NCI-H82 treated with DMSO at 0.1 percent for 48 hours (cell line): ENCODE measurements at regions not wholly inside any gene's neighbourhood (a gene's known extent, or its start where the extent isn't known, plus 50 kb on each side); places are given as distances from the start of the nearest gene placed in this dataset.

Experiments used
- DNase-seq: peaks from one replicate; lab custom pipeline; 2025; ENCODE audit not compliant: unreplicated experiment; lab: John Stamatoyannopoulos, UW

GRCh38 chr6:6518631-6519427 lies 69.7 kb upstream of the LY86 start:
- no peak for DNase-seq

DNA sequence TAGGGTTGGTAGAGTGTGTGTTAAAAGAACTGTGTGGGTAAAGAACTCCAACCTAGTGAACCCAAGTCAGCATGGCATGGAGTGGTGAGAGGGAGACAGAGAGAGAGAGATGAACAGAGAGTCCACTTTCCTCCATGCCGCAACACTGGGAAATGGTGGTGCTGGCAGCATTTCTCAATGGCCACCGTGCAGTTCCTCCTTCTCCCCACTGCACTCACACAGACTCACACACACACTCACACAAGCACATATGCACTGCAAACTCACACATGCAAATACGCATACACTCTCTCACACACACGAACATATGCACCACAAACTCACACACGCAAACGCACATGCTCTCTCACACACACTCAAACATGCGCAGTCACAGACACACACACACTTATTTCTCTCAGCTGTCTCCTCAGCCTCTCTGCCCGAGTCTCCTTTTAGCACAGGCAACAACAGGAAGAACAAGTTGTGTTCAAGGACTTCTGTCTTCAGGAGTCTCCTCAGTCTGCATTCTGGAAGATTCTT lies 66.5 kb upstream of the LY86 start:
- no peak for DNase-seq

DNA sequence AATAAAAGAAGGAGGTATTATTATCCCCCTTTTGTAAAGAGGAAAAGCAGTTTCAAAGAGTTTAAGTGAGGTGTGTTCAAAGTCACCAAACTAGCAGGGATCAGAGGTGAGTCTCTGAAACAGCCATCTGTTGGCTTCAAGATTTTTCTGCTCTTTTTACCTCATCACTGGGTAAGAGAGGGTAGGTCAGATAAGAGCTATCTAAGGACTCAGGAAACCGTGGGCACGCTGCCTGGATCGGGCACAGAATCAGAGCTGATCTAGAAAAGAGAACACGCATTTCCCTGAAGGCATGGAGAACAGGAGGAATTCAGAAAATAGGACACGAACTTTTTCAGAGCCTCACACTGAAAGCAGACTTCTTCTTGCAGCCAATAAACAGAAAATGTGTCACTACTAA lies 65.8 kb upstream of the LY86 start:
- no peak for DNase-seq

DNA sequence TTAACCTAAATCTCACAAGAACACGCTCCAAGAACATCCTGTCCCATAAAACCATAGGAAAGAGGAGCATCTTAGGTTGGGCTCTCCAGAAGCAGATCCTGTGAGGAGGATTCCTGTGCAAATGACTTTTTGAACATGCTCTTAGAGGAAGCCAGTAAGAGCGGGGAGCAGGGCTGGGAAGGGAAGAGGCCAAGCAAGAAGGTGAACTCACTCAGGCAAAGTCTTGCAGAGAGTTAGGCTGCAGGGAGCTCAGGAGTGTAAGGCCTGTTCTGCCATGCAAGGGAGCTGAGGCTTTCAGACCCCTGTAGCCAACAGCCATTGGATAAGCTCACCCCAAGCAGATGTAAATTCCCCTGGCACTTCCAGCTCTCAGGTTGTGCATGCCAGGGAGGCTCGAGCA lies 63.6 kb upstream of the LY86 start:
- DNase-seq: no peak

GRCh38 chr6:6525933-6526332 lies 62.6 kb upstream of the LY86 start:
- DNase-seq: no peak

GRCh38 chr6:6529275-6529674 lies 59.2 kb upstream of the LY86 start:
- no peak for DNase-seq

- no peak for DNase-seq
Measured at GRCh38 chr6:6533176-6533575, 55.3 kb upstream of the LY86 start.

DNA sequence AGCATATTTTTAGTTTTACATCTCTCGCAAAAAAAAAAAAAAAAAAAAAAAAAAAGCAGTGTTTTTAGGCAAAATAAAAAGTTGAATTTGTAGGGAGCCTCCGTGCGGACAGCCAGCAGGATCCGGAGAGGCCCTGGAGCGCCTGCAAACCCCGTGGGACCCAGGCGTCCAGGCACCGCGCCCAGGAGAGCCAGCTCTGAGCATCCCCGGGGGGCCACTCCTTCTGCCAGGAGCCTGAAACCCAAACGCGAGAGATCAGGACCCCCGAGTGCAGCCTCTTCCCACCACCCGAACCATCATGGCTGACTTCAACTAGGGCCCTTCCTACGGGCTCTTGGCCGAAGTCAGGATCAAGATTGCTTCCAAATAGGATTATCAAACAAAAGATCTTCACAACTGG lies 54.1 kb upstream of the LY86 start:
- no peak for DNase-seq

DNA sequence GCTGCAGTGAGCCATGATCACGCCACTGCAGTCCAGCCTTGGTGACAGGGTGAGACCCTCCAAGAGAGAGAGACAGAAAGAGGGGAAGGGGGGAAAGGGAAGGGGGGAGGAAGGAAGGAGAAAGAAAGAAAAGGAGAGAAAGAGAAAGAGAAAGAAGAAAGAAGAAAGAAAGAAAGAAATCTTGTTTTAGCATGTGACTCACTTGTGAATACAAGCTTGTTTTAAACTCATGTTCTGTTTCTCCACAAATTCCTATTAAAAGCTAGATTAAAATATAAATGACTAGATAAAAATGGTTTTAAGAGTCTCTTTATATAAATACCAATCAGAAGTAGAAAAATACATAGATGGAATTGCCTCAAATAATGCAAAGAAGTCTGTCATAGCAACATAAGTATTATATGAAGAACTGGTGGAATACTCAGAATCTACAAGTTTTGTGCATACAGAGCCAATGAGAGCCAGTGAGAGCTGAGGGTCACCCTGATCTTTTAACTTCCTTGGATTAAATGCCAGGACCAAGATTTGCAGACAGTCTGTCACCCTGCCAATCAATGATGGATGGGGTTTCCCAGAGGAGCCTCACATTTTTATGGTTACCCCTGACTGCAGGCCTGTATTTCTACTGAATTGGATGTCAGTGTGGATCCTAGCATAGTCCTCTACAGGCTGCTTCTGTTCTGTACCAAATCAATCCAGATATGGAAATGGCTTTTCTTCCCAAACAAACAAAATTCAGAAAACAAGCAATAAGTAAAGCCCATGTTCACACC lies 50.8 kb upstream of the LY86 start:
- no peak for DNase-seq

DNA sequence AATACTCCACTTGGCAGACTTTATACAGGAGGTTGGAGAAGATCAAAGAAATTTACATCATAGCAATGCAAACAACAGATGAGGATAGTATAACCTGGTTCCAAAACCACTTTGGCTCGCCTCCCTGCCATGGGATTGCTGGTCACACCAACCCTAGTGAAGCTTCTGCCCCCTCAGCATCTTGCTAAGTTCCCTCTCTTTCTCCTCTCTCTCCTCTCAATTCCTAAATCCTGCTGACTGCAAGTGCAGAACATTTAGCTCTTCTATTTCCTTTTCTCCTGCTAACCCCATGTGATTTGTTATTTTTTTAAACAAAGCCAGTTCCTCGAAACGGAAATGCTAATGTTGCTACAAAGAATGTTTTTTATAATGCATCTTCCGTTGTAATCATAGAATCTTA lies 50.3 kb upstream of the LY86 start:
- no peak for DNase-seq
